DMS153 treated with DMSO at 0.1 percent for 48 hours (cell line): ENCODE measurements at regions not wholly inside any gene's neighbourhood (a gene's known extent, or its start where the extent isn't known, plus 50 kb on each side); places are given as distances from the start of the nearest gene placed in this dataset.
"Not testable (repeated sequence)": the region's sequence is repeated elsewhere in the genome, so short reads cannot be mapped to it uniquely, and the experiment has no call there.

ENCODE experiments used
- DNase-seq: peaks from one replicate; lab custom pipeline; 2025; ENCODE audit not compliant: unreplicated experiment; lab: John Stamatoyannopoulos, UW

- DNase-seq = no peak
Measured at GRCh38 chr5:36521838-36522745, 84.3 kb upstream of the SLC1A3 start.

- no peak for DNase-seq
Measured at GRCh38 chr5:36522746-36523065, 83.7 kb upstream of the SLC1A3 start.

GRCh38 chr5:36523450-36523849, 83.0 kb upstream of the SLC1A3 start:
- no peak for DNase-seq

- no peak for DNase-seq
Measured at GRCh38 chr5:36523926-36524325, 82.5 kb upstream of the SLC1A3 start.

GRCh38 chr5:36526537-36526936, 79.9 kb upstream of the SLC1A3 start:
- no peak for DNase-seq

GRCh38 chr5:36528588-36528987, 77.8 kb upstream of the SLC1A3 start:
- no peak for DNase-seq

- DNase-seq = no peak
Measured at GRCh38 chr5:36529142-36529541, 77.3 kb upstream of the SLC1A3 start.

GRCh38 chr5:36530215-36530614, 76.2 kb upstream of the SLC1A3 start:
- DNase-seq = no peak

- no peak for DNase-seq
Measured at GRCh38 chr5:36531401-36531800, 75.0 kb upstream of the SLC1A3 start.

GRCh38 chr5:36535378-36535777, 71.0 kb upstream of the SLC1A3 start:
- DNase-seq = no peak

GRCh38 chr5:36535859-36536615, 70.4 kb upstream of the SLC1A3 start:
- DNase-seq = no peak

- DNase-seq = no peak
Measured at GRCh38 chr5:36536616-36537005, 69.8 kb upstream of the SLC1A3 start.

- DNase-seq = no peak
Measured at GRCh38 chr5:36537724-36538123, 68.7 kb upstream of the SLC1A3 start.

GRCh38 chr5:36552651-36553393, 53.6 kb upstream of the SLC1A3 start:
- no peak for DNase-seq

GRCh38 chr5:36555035-36555434, 51.4 kb upstream of the SLC1A3 start:
- not testable (repeated sequence) for DNase-seq
